HepG2 (cell line): ENCODE measurements at regions not wholly inside any gene's neighbourhood (a gene's known extent, or its start where the extent isn't known, plus 50 kb on each side); places are given as distances from the start of the nearest gene placed in this dataset.

Experiments used
- DZIP1 ChIP-seq: sonication (generic); formaldehyde crosslinking; IDR thresholded peaks from 2 replicates; pipeline ENCODE4 v1.5.0; 2020; ENCODE audit warnings: mild to moderate bottlenecking, missing genetic modification reagents
- FOSL2 ChIP-seq: sonication (generic); formaldehyde crosslinking; IDR thresholded peaks from 2 replicates; pipeline ENCODE4 v1.4.0; 2020; ENCODE audit warnings: missing genetic modification reagents
- FOXO4 ChIP-seq: sonication (generic); formaldehyde crosslinking; conservative IDR thresholded peaks from 2 replicates; pipeline ENCODE4 v1.8.1; 2023; ENCODE audit warnings: missing genetic modification reagents
- FUBP1 ChIP-seq: sonication (generic); formaldehyde crosslinking; IDR thresholded peaks from 2 replicates; pipeline ENCODE4 v1.5.1; 2020; ENCODE audit warnings: missing genetic modification reagents, mild to moderate bottlenecking, borderline replicate concordance
- HMGA1 ChIP-seq: sonication (generic); formaldehyde crosslinking; conservative IDR thresholded peaks from 2 replicates; pipeline ENCODE4 v1.4.0; 2020; ENCODE audit warnings: missing genetic modification reagents
- MAFK ChIP-seq, 2 experiments: IDR thresholded peaks in 1 of 2; conservative IDR thresholded peaks in 1 of 2; 2 replicates each; pipeline ENCODE4 v1.6.1; 2011; ENCODE audit warnings: improper control_type of control experiment in 2 of 2, low read length in 2 of 2
- RARA ChIP-seq: IDR thresholded peaks from 2 replicates; pipeline ENCODE4 v1.6.1; 2016; ENCODE audit warnings: missing genetic modification reagents, missing compliant biosample characterization
- RBAK ChIP-seq: sonication (generic); formaldehyde crosslinking; IDR thresholded peaks from 2 replicates; pipeline ENCODE4 v1.5.1; 2020; ENCODE audit warnings: mild to moderate bottlenecking, missing genetic modification reagents
- RNF2 ChIP-seq: fragments of 450-650 bp; conservative IDR thresholded peaks from 2 replicates; pipeline ENCODE4 v1.6.1; 2016; ENCODE audit warnings: low read depth
- SAP130 ChIP-seq: IDR thresholded peaks from 2 replicates; pipeline ENCODE4 v1.6.1; 2016; ENCODE audit warnings: low read depth
- ZBTB33 ChIP-seq: sonication (generic); formaldehyde crosslinking; IDR thresholded peaks from 2 replicates; pipeline ENCODE4 v1.4.0; 2020; ENCODE audit warnings: missing genetic modification reagents
- ZFP91 ChIP-seq: sonication (generic); formaldehyde crosslinking; IDR thresholded peaks from 2 replicates; pipeline ENCODE4 v1.9.0; 2022; ENCODE audit warnings: missing genetic modification reagents, mild to moderate bottlenecking, borderline replicate concordance
- ZFYVE20 ChIP-seq: sonication (generic); formaldehyde crosslinking; IDR thresholded peaks from 2 replicates; pipeline ENCODE4 v1.8.0; 2023; ENCODE audit warnings: low read depth, mild to moderate bottlenecking, moderate library complexity, missing genetic modification reagents, borderline replicate concordance
- ZIK1 ChIP-seq: sonication (generic); formaldehyde crosslinking; IDR thresholded peaks from 2 replicates; pipeline ENCODE4 v1.5.0; 2020; ENCODE audit warnings: mild to moderate bottlenecking, low read depth, missing genetic modification reagents, borderline replicate concordance
- ZNF235 ChIP-seq: sonication (generic); formaldehyde crosslinking; IDR thresholded peaks from 2 replicates; pipeline ENCODE4 v1.8.1; 2023; ENCODE audit warnings: mild to moderate bottlenecking, missing genetic modification reagents, borderline replicate concordance
- ZNF441 ChIP-seq: sonication (generic); formaldehyde crosslinking; IDR thresholded peaks from 2 replicates; pipeline ENCODE4 v1.7.0; 2021; ENCODE audit warnings: missing genetic modification reagents, borderline replicate concordance
- ZNF75D ChIP-seq: sonication (generic); formaldehyde crosslinking; IDR thresholded peaks from 2 replicates; pipeline ENCODE4 v1.8.1; 2023; ENCODE audit warnings: missing genetic modification reagents, mild to moderate bottlenecking, borderline replicate concordance
- TF ChIP-seq, protein P1 (sequence below): sonication (generic); formaldehyde crosslinking; IDR thresholded peaks from 2 replicates; pipeline ENCODE4 v1.4.0; 2020; ENCODE audit warnings: missing genetic modification reagents

GRCh38 chr5:147168578-147169327 lies 66.1 kb upstream of the STK32A start (continued):
- TF ChIP-seq FUBP1 (no peak), RARA (CRISPR knock-in tag) (peak; percentile 29; the same call in 1 of the 2 replicates), FOXO4 (CRISPR knock-in tag) (no peak), MAFK (conservative IDR thresholded peaks at IDR 0.05 in 1 of 2, IDR thresholded peaks at IDR 0.05 in 1 of 2; ENCODE audit: low read length in 2 of 2) (peak; percentile 18 to 20; a peak in 2 of 4 replicates), ZFP91 (CRISPR knock-in tag) (no peak), ZBTB33 (CRISPR knock-in tag) (no peak), HMGA1 (CRISPR knock-in tag) (no peak), ZNF75D (no peak), RNF2 (no peak), DZIP1 (CRISPR knock-in tag) (no peak), RBAK (CRISPR knock-in tag) (peak; percentile 81), ZIK1 (CRISPR knock-in tag) (no peak), ZFYVE20 (CRISPR knock-in tag) (no peak), ZNF235 (CRISPR knock-in tag) (no peak), FOSL2 (CRISPR knock-in tag) (peak; percentile 63), ZNF441 (CRISPR knock-in tag) (no peak), SAP130 (CRISPR knock-in tag) (peak; percentile 40; the same call in 1 of the 2 replicates)
- TF ChIP-seq, protein P1, sequence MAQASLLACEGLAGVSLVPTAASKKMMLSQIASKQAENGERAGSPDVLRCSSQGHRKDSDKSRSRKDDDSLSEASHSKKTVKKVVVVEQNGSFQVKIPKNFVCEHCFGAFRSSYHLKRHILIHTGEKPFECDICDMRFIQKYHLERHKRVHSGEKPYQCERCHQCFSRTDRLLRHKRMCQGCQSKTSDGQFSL (CRISPR knock-in tag), result no peak
